HCT116 (cell line): ENCODE measurements at regions not wholly inside any gene's neighbourhood (a gene's known extent, or its start where the extent isn't known, plus 50 kb on each side); places are given as distances from the start of the nearest gene placed in this dataset.

Experiments
- ATAC-seq: fragments of 200-7000 bp; cut with Tn5 transposase; 2 replicates; pipeline ENCODE4 v1.9.1; 2020; ENCODE audit warnings: mild to moderate bottlenecking, moderate library complexity
- BruUV-seq: library from RNA; stranded (reverse); fragments of 400-500 nt; replicated peaks from 2 replicates; lab custom pipeline; 2021; lab: Mats Ljungman, UMichigan
- CTCF ChIA-PET: fragments of 300-600 bp; sonication (Branson Sonifier 250); formaldehyde crosslinking; loops from one replicate; lab custom pipeline; 2021; ENCODE audit warnings: antibody characterized with exemption; lab: Charles Lee
- POLR2A ChIA-PET: fragments of 300-600, 350-600 bp; sonication (Branson Sonifier 250); formaldehyde crosslinking; loops from one replicate; lab custom pipeline; 2021; ENCODE audit warnings: antibody characterized with exemption; lab: Charles Lee
- RAD21 ChIA-PET, 2 experiments: fragments of 300-600 bp; sonication (Branson Sonifier 250); formaldehyde crosslinking; loops; one replicate each; lab custom pipeline; 2023; ENCODE audit warnings: low total read pairs in 2 of 2; ENCODE audit not compliant: uncharacterized antibody in 2 of 2, unreplicated experiment in 2 of 2, low non-redundant PET in 1 of 2; lab: Charles Lee
- DNase-seq: peaks from one replicate; pipeline ENCODE4 v3.0.0-alpha.2; 2010; ENCODE audit warnings: low read depth, low spot score
- H2AFZ ChIP-seq: fragments of 200-600 bp; shearing (Covaris generic), sonication (generic); 2 replicates; pipeline ENCODE4 v1.6.1; 2017; ENCODE audit warnings: low read depth, mixed run types, mixed read lengths, antibody characterized with exemption, low read length; ENCODE audit not compliant: poor library complexity, severe bottlenecking
- H3K27ac ChIP-seq: 2 replicates; pipeline ENCODE4 v1.5.1; 2012; ENCODE audit warnings: low read depth, low read length
- H3K27me3 ChIP-seq: fragments of 200-600 bp; sonication (generic); 2 replicates; pipeline ENCODE4 v1.6.1; 2016; ENCODE audit warnings: mixed run types, low read length, mixed read lengths; ENCODE audit not compliant: insufficient read depth
- H3K36me3 ChIP-seq, 2 experiments: fragments of 200-500 bp in 1 of 2; fragments of 200-600 bp in 1 of 2; sonication (Bioruptor generic) in 1 of 2; sonication (generic) in 1 of 2; 2 replicates each; pipeline versions ENCODE4 v1.5.1 to v1.6.1; 2014 to 2016; ENCODE audit warnings: low read length in 2 of 2, inconsistent platforms in 1 of 2, mixed read lengths in 1 of 2, mixed run types in 1 of 2; ENCODE audit not compliant: insufficient read depth in 2 of 2, control insufficient read depth in 1 of 2
- H3K4me1 ChIP-seq, 2 experiments: fragments of 200-600 bp in 1 of 2; sonication (generic) in 1 of 2; 2 replicates each; pipeline versions ENCODE4 v1.5.1 to v1.6.1; 2012 to 2017; ENCODE audit warnings: low read length in 2 of 2, inconsistent platforms in 1 of 2, mild to moderate bottlenecking in 1 of 2, mixed read lengths in 1 of 2, mixed run types in 1 of 2, moderate library complexity in 1 of 2; ENCODE audit not compliant: insufficient read depth in 2 of 2, control insufficient read depth in 1 of 2
- H3K4me2 ChIP-seq: fragments of 200-600 bp; sonication (generic); 2 replicates; pipeline ENCODE4 v1.6.1; 2017; ENCODE audit warnings: mixed run types, low read length, mixed read lengths
- H3K4me3 ChIP-seq, 2 experiments: fragments of 200-600 bp in 1 of 2; sonication (generic) in 1 of 2; replicated peaks in 1 of 2; 2 replicates each; pipeline ENCODE4 v1.5.1; 2011 to 2016; ENCODE audit warnings: low read length in 2 of 2, control low read depth in 1 of 2, low read depth in 1 of 2, mild to moderate bottlenecking in 1 of 2, mixed read lengths in 1 of 2, mixed run types in 1 of 2
- H3K79me2 ChIP-seq: fragments of 200-600 bp; sonication (generic); 2 replicates; pipeline ENCODE4 v1.6.1; 2017; ENCODE audit warnings: mild to moderate bottlenecking, mixed run types, low read length, moderate library complexity, mixed read lengths; ENCODE audit not compliant: insufficient read depth
- H3K9ac ChIP-seq: fragments of 200-600 bp; sonication (generic); 2 replicates; pipeline ENCODE4 v1.6.1; 2016; ENCODE audit warnings: low read length, mixed read lengths
- H3K9me2 ChIP-seq: fragments of 200-600 bp; sonication (generic), shearing (Covaris generic); 2 replicates; pipeline ENCODE4 v1.6.1; 2017; ENCODE audit warnings: mixed run types, mild to moderate bottlenecking, moderate library complexity; ENCODE audit not compliant: insufficient read depth
- H3K9me3 ChIP-seq, 2 experiments: fragments of 200-500 bp in 1 of 2; fragments of 200-600 bp in 1 of 2; sonication (Bioruptor generic) in 1 of 2; sonication (generic) in 1 of 2; 2 replicates each; pipeline ENCODE4 v1.6.1; 2014 to 2017; ENCODE audit warnings: low read length in 2 of 2, mixed read lengths in 2 of 2, inconsistent platforms in 1 of 2, low read depth in 1 of 2, mild to moderate bottlenecking in 1 of 2, mixed run types in 1 of 2, moderate library complexity in 1 of 2; ENCODE audit not compliant: control insufficient read depth in 1 of 2, insufficient read depth in 1 of 2
- H4K20me1 ChIP-seq: fragments of 200-600 bp; sonication (generic), shearing (Covaris generic); 2 replicates; pipeline ENCODE4 v1.6.1; 2017; ENCODE audit warnings: mixed run types, mild to moderate bottlenecking, moderate library complexity; ENCODE audit not compliant: insufficient read depth
- CBX3 ChIP-seq: IDR thresholded peaks from 2 replicates; pipeline ENCODE4 v1.6.1; 2012; ENCODE audit warnings: low read depth
- CEBPB ChIP-seq: IDR thresholded peaks from 2 replicates; pipeline ENCODE4 v1.6.1; 2012; ENCODE audit warnings: low read depth
- CTCF ChIP-seq, 3 experiments: fragments of 200-600 bp in 1 of 3; sonication (generic) in 1 of 3; IDR thresholded peaks in 2 of 3; conservative IDR thresholded peaks in 1 of 3; 2 replicates each; pipeline ENCODE4 v1.5.1; 2012 to 2017; ENCODE audit warnings: low read depth in 2 of 3, low read length in 2 of 3, antibody characterized with exemption in 1 of 3, borderline replicate concordance in 1 of 3, control low read depth in 1 of 3, mild to moderate bottlenecking in 1 of 3, mixed read lengths in 1 of 3, mixed run types in 1 of 3, moderate library complexity in 1 of 3; ENCODE audit not compliant: insufficient read depth in 1 of 3
- EGR1 ChIP-seq: IDR thresholded peaks from 2 replicates; pipeline ENCODE4 v1.6.1; 2012; ENCODE audit warnings: low read depth
- ELF1 ChIP-seq: IDR thresholded peaks from 2 replicates; pipeline ENCODE4 v1.6.1; 2012; ENCODE audit warnings: low read depth, borderline replicate concordance
- EZH2phosphoT487 ChIP-seq: fragments of 200-600 bp; IDR thresholded peaks from 2 replicates; pipeline ENCODE4 v1.6.1; 2018; ENCODE audit warnings: antibody characterized with exemption, borderline replicate concordance
- FOSL1 ChIP-seq: IDR thresholded peaks from 2 replicates; pipeline ENCODE4 v1.6.1; 2012; ENCODE audit warnings: low read depth
- JUND ChIP-seq: IDR thresholded peaks from 2 replicates; pipeline ENCODE4 v1.6.1; 2012
- POLR2AphosphoS5 ChIP-seq: IDR thresholded peaks from 2 replicates; pipeline ENCODE4 v1.6.1; 2011; ENCODE audit warnings: mild to moderate bottlenecking, low read depth, low read length, moderate library complexity
- RAD21 ChIP-seq: IDR thresholded peaks from 2 replicates; pipeline ENCODE4 v1.6.1; 2012; ENCODE audit warnings: low read depth, mild to moderate bottlenecking
- SIN3A ChIP-seq: IDR thresholded peaks from 2 replicates; pipeline ENCODE4 v1.6.1; 2012; ENCODE audit warnings: low read depth
- SRF ChIP-seq: IDR thresholded peaks from 2 replicates; pipeline ENCODE4 v1.6.1; 2012; ENCODE audit warnings: low read depth
- TCF7L2 ChIP-seq: IDR thresholded peaks from 2 replicates; pipeline ENCODE4 v1.7.0; 2011; ENCODE audit warnings: borderline replicate concordance, inconsistent platforms; ENCODE audit not compliant: insufficient read depth, insufficient read length; ENCODE audit errors: extremely low read depth
- ZBTB33 ChIP-seq: IDR thresholded peaks from 2 replicates; pipeline ENCODE4 v1.6.1; 2011; ENCODE audit warnings: mild to moderate bottlenecking, low read length, moderate library complexity; ENCODE audit not compliant: insufficient replicate concordance; ENCODE audit errors: extremely low read depth
- ZNF274 ChIP-seq: fragments of 200-500 bp; sonication (Bioruptor generic); IDR thresholded peaks from 2 replicates; pipeline ENCODE4 v1.6.1; 2014; ENCODE audit warnings: mild to moderate bottlenecking, low read depth, low read length, inconsistent platforms
- intact Hi-C: fragments of 100-400 bp; cut with micrococcal nuclease; formaldehyde crosslinking; loops from 2 replicates; pipeline ENCODE4 v1.10.0; 2022
- TF ChIP-seq, protein P1 (sequence below): IDR thresholded peaks from 2 replicates; pipeline ENCODE4 v1.6.1; 2012
- TF ChIP-seq, protein P2 (sequence below): IDR thresholded peaks from 2 replicates; pipeline ENCODE4 v1.6.1; 2012

DNA sequence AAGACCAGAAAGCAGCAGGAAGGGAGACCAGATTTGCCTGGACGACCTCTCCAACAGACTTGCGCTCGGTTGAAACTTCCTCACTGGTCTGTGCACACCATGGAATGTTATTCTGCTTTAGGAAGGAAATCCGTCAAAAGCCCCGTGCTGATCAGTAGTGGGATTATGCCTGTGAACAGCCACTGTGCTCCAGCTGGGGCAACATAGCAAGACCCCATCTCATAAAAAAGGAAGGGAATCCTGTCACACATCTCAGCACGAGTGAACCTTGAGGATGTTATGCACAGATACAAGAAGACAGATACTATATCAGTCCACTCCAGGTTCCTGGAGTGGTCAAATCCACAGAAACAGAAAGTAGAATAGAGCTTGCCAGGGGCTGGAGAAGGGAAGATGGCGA lies 86.9 kb upstream of the FOXC1 start:
- H4K20me1 ChIP-seq: no peaks in the 10 kb centered on the region
- H3K4me2 ChIP-seq: no peak overlapping the region
- BruUV-seq: no TSS peak
- H3K27me3 ChIP-seq: no peaks in the 10 kb centered on the region
- H2AFZ ChIP-seq: no peak overlapping the region
- peaks cover 0 to 8% of the 10 kb centered on the region in 2 experiments; a peak in 2 of 4 replicates for H3K4me1 ChIP-seq
- intact Hi-C loops: no loop called here
- H3K9me3 ChIP-seq: no peaks in the 10 kb centered on the region
- no peak overlapping the region for H3K4me3 ChIP-seq
- H3K79me2 ChIP-seq: no peaks in the 10 kb centered on the region
- ChIA-PET RAD21 (no interaction called here), POLR2A (interaction anchor here (0.6 kb wide), 1 partner anchor 13 kb away, joined by 4 read pairs; no protein-coding TSS in a partner anchor), CTCF (interaction anchor here (1.0 kb wide), 1 partner anchor 86 kb away, joined by 3 read pairs; no protein-coding TSS in a partner anchor)
- DNase-seq (no peak), ATAC-seq (no peak)
- no peak overlapping the region for H3K27ac ChIP-seq
- H3K36me3 ChIP-seq: no peaks in the 10 kb centered on the region
- H3K9me2 ChIP-seq: no peaks in the 10 kb centered on the region
- TF ChIP-seq POLR2AphosphoS5 (no peak), JUND (no peak), EGR1 (no peak), CBX3 (no peak), ELF1 (no peak), FOSL1 (no peak), CEBPB (no peak), ZNF274 (no peak)
- no peak overlapping the region for H3K9ac ChIP-seq

DNA sequence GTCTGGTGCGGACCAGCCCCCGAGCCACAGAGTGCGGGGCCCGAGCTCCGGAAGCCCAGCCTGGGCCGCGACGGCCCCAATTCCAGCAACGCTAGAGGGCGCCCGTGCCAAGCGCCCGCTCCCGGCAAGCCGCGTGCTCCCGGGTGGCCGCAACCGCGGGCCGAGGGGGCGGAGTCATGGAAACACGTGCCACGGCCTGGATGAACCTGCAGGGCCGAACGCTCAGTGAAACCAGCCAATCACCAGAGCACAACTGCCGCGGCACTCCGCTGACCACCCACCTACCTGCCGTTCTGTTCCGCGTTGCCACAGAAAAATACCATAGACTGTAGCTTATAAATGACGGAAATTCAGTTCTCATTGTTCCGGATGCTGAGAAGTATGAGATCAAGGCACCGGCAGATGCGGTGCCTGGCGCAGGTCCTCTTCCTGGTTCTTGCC lies 85.7 kb upstream of the FOXC1 start:
- RAD21 ChIA-PET: interaction anchor here in 1 of 2 experiments (0.8 kb wide), 1 partner anchor 28 kb away, joined by 3 read pairs; no protein-coding TSS in a partner anchor
- H3K9ac ChIP-seq: no peak overlapping the region
- CTCF ChIA-PET: interaction anchor here (0.7 to 1.0 kb wide), 4 partner anchors 10 to 87 kb away, joined by 3 to 4 read pairs (median 3); no protein-coding TSS in a partner anchor
- no peaks in the 10 kb centered on the region for H4K20me1 ChIP-seq
- H3K4me3 ChIP-seq: no peak overlapping the region
- no peaks in the 10 kb centered on the region for H3K9me3 ChIP-seq
- no peaks in the 10 kb centered on the region for H3K9me2 ChIP-seq
- no peaks in the 10 kb centered on the region for H3K79me2 ChIP-seq
- peak overlapping the region; percentile 10; the same call in 1 of the 2 replicates for H3K4me2 ChIP-seq
- peaks cover 0 to 8% of the 10 kb centered on the region in 2 experiments; a peak in 2 of 4 replicates for H3K4me1 ChIP-seq
- DNase-seq: peak; percentile 70
- no TSS peak for BruUV-seq
- no peak overlapping the region for H3K27ac ChIP-seq
- ATAC-seq: peak; percentile 94
- intact Hi-C loops: no loop called here
- POLR2A ChIA-PET: no interaction called here
- peak overlapping the region; percentile 96 for H2AFZ ChIP-seq
- H3K36me3 ChIP-seq: no peaks in the 10 kb centered on the region
- H3K27me3 ChIP-seq: no peaks in the 10 kb centered on the region
- TF ChIP-seq RAD21: peak; percentile 76
- no peak for TF ChIP-seq SIN3A
- no peak for TF ChIP-seq POLR2AphosphoS5
- no peak for TF ChIP-seq JUND
- peak; percentile 40; the same call in 1 of the 2 replicates for TF ChIP-seq EGR1
- TF ChIP-seq, protein P1, sequence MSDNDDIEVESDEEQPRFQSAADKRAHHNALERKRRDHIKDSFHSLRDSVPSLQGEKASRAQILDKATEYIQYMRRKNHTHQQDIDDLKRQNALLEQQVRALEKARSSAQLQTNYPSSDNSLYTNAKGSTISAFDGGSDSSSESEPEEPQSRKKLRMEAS: peak; percentile 99
- TF ChIP-seq ZBTB33: no peak
- TF ChIP-seq SRF: no peak
- TF ChIP-seq FOSL1: no peak
- TF ChIP-seq, protein P2, sequence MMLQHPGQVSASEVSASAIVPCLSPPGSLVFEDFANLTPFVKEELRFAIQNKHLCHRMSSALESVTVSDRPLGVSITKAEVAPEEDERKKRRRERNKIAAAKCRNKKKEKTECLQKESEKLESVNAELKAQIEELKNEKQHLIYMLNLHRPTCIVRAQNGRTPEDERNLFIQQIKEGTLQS: no peak
- no peak for TF ChIP-seq TCF7L2
- TF ChIP-seq EZH2phosphoT487: no peak
- peak; percentile 62 to 87 (median 86) for TF ChIP-seq CTCF (IDR thresholded peaks at IDR 0.05 in 2 of 3, conservative IDR thresholded peaks at IDR 0.05 in 1 of 3; ENCODE audit: borderline replicate concordance in 1 of 3, insufficient read depth in 1 of 3, low read depth in 2 of 3, low read length in 2 of 3)
